IMR-90 (cell line): ENCODE measurements at regions not wholly inside any gene's neighbourhood (a gene's known extent, or its start where the extent isn't known, plus 50 kb on each side); places are given as distances from the start of the nearest gene placed in this dataset.

ENCODE experiments used
- ATAC-seq: fragments of 200-7000 bp; cut with Tn5 transposase; 2 replicates; pipeline ENCODE4 v1.9.1; 2020; ENCODE audit warnings: low read depth, mild to moderate bottlenecking, moderate library complexity
- BruUV-seq: library from RNA; stranded (reverse); fragments of 400-500 nt; replicated peaks from 2 replicates; lab custom pipeline; 2021; lab: Mats Ljungman, UMichigan
- CTCF ChIA-PET: fragments of 300-600 bp; formaldehyde crosslinking; extraction: SDS; loops from one replicate; lab custom pipeline; 2021; ENCODE audit warnings: antibody characterized with exemption; lab: Yijun Ruan, JAX
- POLR2A ChIA-PET: fragments of 300-600 bp; sonication (Branson Sonifier 250); formaldehyde crosslinking; loops from one replicate; lab custom pipeline; 2022; ENCODE audit warnings: antibody characterized with exemption; ENCODE audit not compliant: unreplicated experiment; lab: Charles Lee
- DNase-seq: peaks from one replicate; pipeline ENCODE4 v3.0.0; 2013
- H2AFZ ChIP-seq: replicated peaks from 2 replicates; pipeline ENCODE3; 2013; ENCODE audit warnings: low read length, mild to moderate bottlenecking; ENCODE audit not compliant: poor library complexity
- H2AK5ac ChIP-seq: 2 replicates; pipeline ENCODE4 v1.6.1; 2013; ENCODE audit warnings: low read depth, low read length, inconsistent platforms
- H2AK9ac ChIP-seq: replicated peaks from 2 replicates; pipeline ENCODE3; 2013; ENCODE audit warnings: mild to moderate bottlenecking, low read depth, low read length, moderate library complexity; ENCODE audit not compliant: poor library complexity
- H2BK120ac ChIP-seq: 2 replicates; pipeline ENCODE4 v1.6.1; 2013; ENCODE audit warnings: low read depth, low read length, inconsistent platforms
- H2BK15ac ChIP-seq: 3 replicates; pipeline ENCODE4 v1.6.1; 2013; ENCODE audit warnings: low read depth, low read length, inconsistent platforms
- H2BK20ac ChIP-seq: 2 replicates; pipeline ENCODE4 v1.6.1; 2013; ENCODE audit warnings: low read depth, mild to moderate bottlenecking, inconsistent platforms, low read length, moderate library complexity
- H2BK5ac ChIP-seq: 2 replicates; pipeline ENCODE4 v1.6.1; 2013; ENCODE audit warnings: mild to moderate bottlenecking, low read depth, low read length, inconsistent platforms; ENCODE audit not compliant: poor library complexity, severe bottlenecking
- H3K14ac ChIP-seq: replicated peaks from 2 replicates; pipeline ENCODE4 v1.6.1; 2013; ENCODE audit warnings: low read depth, low read length, inconsistent platforms
- H3K18ac ChIP-seq: 2 replicates; pipeline ENCODE4 v1.6.1; 2013; ENCODE audit warnings: low read depth, low read length, control low read depth
- H3K23ac ChIP-seq: 2 replicates; pipeline ENCODE4 v1.6.1; 2013; ENCODE audit warnings: low read depth, low read length, inconsistent platforms
- H3K27ac ChIP-seq: 2 replicates; pipeline ENCODE4 v1.5.1; 2013; ENCODE audit warnings: mild to moderate bottlenecking, control low read depth, low read length; ENCODE audit not compliant: insufficient read depth
- H3K27me3 ChIP-seq: 2 replicates; pipeline ENCODE4 v1.6.1; 2013; ENCODE audit warnings: low read length; ENCODE audit not compliant: control insufficient read depth, insufficient read depth
- H3K36me3 ChIP-seq: 2 replicates; pipeline ENCODE4 v1.6.1; 2013; ENCODE audit warnings: low read length, mixed read lengths; ENCODE audit not compliant: control insufficient read depth, insufficient read depth
- H3K4ac ChIP-seq: 2 replicates; pipeline ENCODE4 v1.6.1; 2013; ENCODE audit warnings: low read depth, low read length, inconsistent platforms
- H3K4me1 ChIP-seq: 2 replicates; pipeline ENCODE4 v1.6.1; 2013; ENCODE audit warnings: low read length, mixed read lengths; ENCODE audit not compliant: control insufficient read depth, insufficient read depth
- H3K4me2 ChIP-seq: 2 replicates; pipeline ENCODE4 v1.6.1; 2013; ENCODE audit warnings: low read depth, mild to moderate bottlenecking, control low read depth, low read length, moderate library complexity
- H3K4me3 ChIP-seq: 2 replicates; pipeline ENCODE4 v1.5.1; 2013; ENCODE audit warnings: low read depth, mild to moderate bottlenecking, control low read depth, low read length, moderate library complexity; ENCODE audit not compliant: insufficient read depth
- H3K56ac ChIP-seq: 2 replicates; pipeline ENCODE4 v1.6.1; 2013; ENCODE audit warnings: low read length, inconsistent platforms; ENCODE audit not compliant: insufficient read depth; ENCODE audit errors: extremely low read depth
- H3K79me1 ChIP-seq, 2 experiments: 2 replicates each; pipeline ENCODE4 v1.6.1; 2013; ENCODE audit warnings: low read length in 2 of 2, inconsistent platforms in 1 of 2, low read depth in 1 of 2
- H3K9ac ChIP-seq: 2 replicates; pipeline ENCODE4 v1.6.1; 2013; ENCODE audit warnings: low read depth, low read length, control low read depth
- H3K9me1 ChIP-seq: 2 replicates; pipeline ENCODE4 v1.6.1; 2013; ENCODE audit warnings: low read length, inconsistent platforms; ENCODE audit not compliant: insufficient read depth
- H3K9me3 ChIP-seq: 2 replicates; pipeline ENCODE4 v1.6.1; 2013; ENCODE audit warnings: low read length; ENCODE audit not compliant: control insufficient read depth, insufficient read depth
- H4K20me1 ChIP-seq: 2 replicates; pipeline ENCODE4 v1.6.1; 2013; ENCODE audit warnings: low read length, inconsistent platforms; ENCODE audit not compliant: insufficient read depth
- H4K5ac ChIP-seq: 2 replicates; pipeline ENCODE4 v1.6.1; 2013; ENCODE audit warnings: mild to moderate bottlenecking, low read depth, low read length, control low read depth
- H4K8ac ChIP-seq, 2 experiments: 2 replicates each; pipeline ENCODE4 v1.6.1; 2013; ENCODE audit warnings: low read depth in 2 of 2, low read length in 2 of 2, control low read depth in 1 of 2, inconsistent platforms in 1 of 2
- H4K91ac ChIP-seq: 2 replicates; pipeline ENCODE4 v1.6.1; 2013; ENCODE audit warnings: low read depth, low read length, inconsistent platforms; ENCODE audit not compliant: insufficient read depth
- BHLHE40 ChIP-seq: fragments of 150-350 bp; IDR thresholded peaks from 2 replicates; pipeline ENCODE4 v1.6.1; 2016; ENCODE audit warnings: mild to moderate bottlenecking, low read depth, low read length
- CEBPB ChIP-seq: IDR thresholded peaks from 2 replicates; pipeline ENCODE4 v1.6.1; 2012; ENCODE audit warnings: low read depth, low read length, improper control_type of control experiment
- CHD1 ChIP-seq: IDR thresholded peaks from 2 replicates; pipeline ENCODE4 v1.6.1; 2012; ENCODE audit warnings: low read depth, low read length, improper control_type of control experiment
- CTCF ChIP-seq: conservative IDR thresholded peaks from 2 replicates; pipeline ENCODE4 v1.5.1; 2012; ENCODE audit warnings: mild to moderate bottlenecking, low read depth, low read length, improper control_type of control experiment
- ELK1 ChIP-seq: fragments of 150-350 bp; IDR thresholded peaks from 2 replicates; pipeline ENCODE4 v1.6.1; 2016; ENCODE audit warnings: low read depth, mild to moderate bottlenecking, low read length, moderate library complexity, borderline replicate concordance
- FOS ChIP-seq: fragments of 150-350 bp; IDR thresholded peaks from 2 replicates; pipeline ENCODE4 v1.6.1; 2016; ENCODE audit warnings: low read depth, low read length
- MAFK ChIP-seq: IDR thresholded peaks from 2 replicates; pipeline ENCODE4 v1.6.1; 2012; ENCODE audit warnings: low read depth, low read length, improper control_type of control experiment
- MAZ ChIP-seq: IDR thresholded peaks from 2 replicates; pipeline ENCODE4 v1.6.1; 2012; ENCODE audit warnings: low read depth, mild to moderate bottlenecking, low read length, improper control_type of control experiment, moderate library complexity, borderline replicate concordance
- NFE2L2 ChIP-seq: fragments of 150-350 bp; IDR thresholded peaks from 2 replicates; pipeline ENCODE4 v1.6.1; 2016; ENCODE audit warnings: low read depth, mild to moderate bottlenecking, low read length
- POLR2A ChIP-seq: IDR thresholded peaks from 2 replicates; pipeline ENCODE4 v1.6.1; 2012; ENCODE audit warnings: mild to moderate bottlenecking, low read depth, low read length
- RAD21 ChIP-seq: IDR thresholded peaks from 2 replicates; pipeline ENCODE4 v1.6.1; 2012; ENCODE audit warnings: low read length, improper control_type of control experiment
- RCOR1 ChIP-seq: IDR thresholded peaks from 2 replicates; pipeline ENCODE4 v1.6.1; 2012; ENCODE audit warnings: mild to moderate bottlenecking, low read length, improper control_type of control experiment; ENCODE audit not compliant: insufficient replicate concordance
- RFX5 ChIP-seq: IDR thresholded peaks from 2 replicates; pipeline ENCODE4 v1.8.0; 2012; ENCODE audit warnings: low read depth, mild to moderate bottlenecking, low read length, moderate library complexity
- SMC3 ChIP-seq: fragments of 150-350 bp; IDR thresholded peaks from 2 replicates; pipeline ENCODE4 v1.6.1; 2016; ENCODE audit warnings: low read depth, mild to moderate bottlenecking, antibody characterized with exemption, low read length, moderate library complexity
- USF2 ChIP-seq: fragments of 150-350 bp; IDR thresholded peaks from 2 replicates; pipeline ENCODE4 v1.6.1; 2017; ENCODE audit warnings: mild to moderate bottlenecking, antibody characterized with exemption, low read length, low read depth
- WGBS, 2 experiments: methylation state at CpG; one replicate each; pipeline versions ENCODE4 v1.1.5 to v1.1.7; 2013; ENCODE audit warnings: missing lambda C conversion rate in 2 of 2; ENCODE audit not compliant: insufficient read length in 1 of 2; ENCODE audit errors: extremely low coverage in 2 of 2; 5-methylcytosine and 5-hydroxymethylcytosine counted together
- dilution Hi-C: fragments of 300-500 bp; cut with HindIII; formaldehyde crosslinking; loops from one replicate; pipeline ENCODE4 v1.14.3; 2018; ENCODE audit warnings: low sequenced_read_pairs; ENCODE audit not compliant: unreplicated experiment
- in situ Hi-C: fragments of 300-500 bp; cut with MboI; formaldehyde crosslinking; loops from 3 replicates; pipeline ENCODE4 v1.14.3; 2019; ENCODE audit warnings: low sequenced_read_pairs, inconsistent platforms, mixed read lengths
- intact Hi-C: fragments of 100-400 bp; cut with micrococcal nuclease; formaldehyde crosslinking; loops from 2 replicates; pipeline ENCODE4 v1.10.0; 2022

- Histone ChIP-seq H3K36me3 (no peaks in the 10 kb centered on the region), H3K9ac (no peak overlapping the region), H2BK5ac (no peak overlapping the region), H3K4me1 (peaks cover 2% of the 10 kb centered on the region; the same call in 1 of the 2 replicates), H2AK5ac (no peak overlapping the region), H4K20me1 (no peaks in the 10 kb centered on the region), H3K4me2 (no peak overlapping the region), H2BK20ac (no peak overlapping the region), H3K18ac (no peak overlapping the region), H3K9me3 (no peaks in the 10 kb centered on the region; the same call in 1 of the 2 replicates), H3K56ac (no peak overlapping the region), H3K79me1 (no peaks in the 10 kb centered on the region), H4K5ac (no peak overlapping the region), H3K27ac (no peak overlapping the region), H3K23ac (no peak overlapping the region), H4K8ac (no peak overlapping the region), H2BK120ac (no peak overlapping the region), H2AK9ac (no peak overlapping the region), H3K9me1 (no peaks in the 10 kb centered on the region), H2AFZ (no peak overlapping the region), H3K4me3 (no peak overlapping the region), H3K14ac (no peak overlapping the region), H4K91ac (no peak overlapping the region), H3K4ac (no peak overlapping the region), H2BK15ac (no peak overlapping the region), H3K27me3 (peaks cover 62% of the 10 kb centered on the region)
- no TSS peak for BruUV-seq
- ChIA-PET CTCF (no interaction called here), POLR2A (no interaction called here)
- WGBS, 2 experiments, result 96% methylated on average over 4 of the region's 12 CpGs; no CpG with 5 or more reads in 1 of the 2 experiments
- dilution Hi-C loops (no loop called here), intact Hi-C loops (no loop called here), in situ Hi-C loops (no loop called here)
- ATAC-seq (no peak), DNase-seq (no peak)
- TF ChIP-seq RAD21 (no peak), RCOR1 (no peak), NFE2L2 (no peak), CHD1 (no peak), POLR2A (no peak), BHLHE40 (no peak), ELK1 (no peak), FOS (no peak), CEBPB (no peak), SMC3 (no peak), MAFK (no peak), RFX5 (no peak), CTCF (no peak), MAZ (no peak), USF2 (no peak)
These were observed 113.4 kb upstream of the ZBTB40 start for GRCh38 chr1:22338071-22338765.
